B cell (primary cell): ENCODE measurements at regions not wholly inside any gene's neighbourhood (a gene's known extent, or its start where the extent isn't known, plus 50 kb on each side); places are given as distances from the start of the nearest gene placed in this dataset.
"Not testable (repeated sequence)": the region's sequence is repeated elsewhere in the genome, so short reads cannot be mapped to it uniquely, and the experiment has no call there.

Experiments used
- CTCF ChIP-seq: fragments of 200-600 bp; IDR thresholded peaks from one replicate; pipeline ENCODE4 v1.8.0; 2022; ENCODE audit warnings: antibody characterized with exemption, mild to moderate bottlenecking
- EZH2 ChIP-seq: IDR thresholded peaks from 2 replicates; pipeline ENCODE4 v1.6.1; 2012; ENCODE audit warnings: borderline replicate concordance, low read depth, mild to moderate bottlenecking, moderate library complexity, low read length; ENCODE audit not compliant: insufficient read depth, poor library complexity, severe bottlenecking

GRCh38 chr21:5235761-5236160 is 5285.6 kb upstream of the TPTE start:
- not testable (repeated sequence) for TF ChIP-seq CTCF, EZH2
